Tibial nerve (tissue), 4 donors: ENCODE measurements at regions not wholly inside any gene's neighbourhood (a gene's known extent, or its start where the extent isn't known, plus 50 kb on each side); places are given as distances from the start of the nearest gene placed in this dataset.

Source experiments
- DNase-seq, 2 donors: peaks; one replicate each; pipeline ENCODE4 v3.0.0-alpha.2; 2019; ENCODE audit warnings: low spot score in 2 of 2
- H3K27ac ChIP-seq, 4 donors: fragments of 200-600 bp; sonication (generic) in 3 of 4; one replicate each; pipeline ENCODE4 v1.5.1; 2017 to 2019; ENCODE audit warnings: mild to moderate bottlenecking in 1 of 4
- H3K27me3 ChIP-seq, 2 donors: fragments of 200-600 bp; sonication (generic) in 1 of 2; one replicate each; pipeline versions ENCODE4 v1.5.1 to v1.6.0; 2017 to 2019
- H3K36me3 ChIP-seq, 3 donors: fragments of 200-600 bp; sonication (generic); one replicate each; pipeline ENCODE4 v1.5.1; 2018 to 2019
- H3K4me1 ChIP-seq, 4 donors: fragments of 200-600 bp; sonication (generic) in 3 of 4; one replicate each; pipeline ENCODE4 v1.5.1; 2017 to 2019
- H3K4me3 ChIP-seq, 4 donors: fragments of 200-600 bp; sonication (generic) in 3 of 4; one replicate each; pipeline ENCODE4 v1.5.1; 2017 to 2019; ENCODE audit warnings: mild to moderate bottlenecking in 1 of 4, moderate library complexity in 1 of 4
- H3K9me3 ChIP-seq, 4 donors: fragments of 200-600 bp; sonication (generic) in 3 of 4; one replicate each; pipeline ENCODE4 v1.5.1; 2017 to 2019
- EP300 ChIP-seq, 2 donors: sonication (generic); formaldehyde crosslinking; IDR thresholded peaks; one replicate each; pipeline ENCODE4 v1.6.1; 2017; ENCODE audit warnings: antibody characterized with exemption in 2 of 2, mild to moderate bottlenecking in 1 of 2
- POLR2A ChIP-seq, 2 donors: fragments of 450-650 bp; IDR thresholded peaks; one replicate each; pipeline ENCODE4 v1.6.1; 2017; ENCODE audit warnings: antibody characterized with exemption in 2 of 2, mild to moderate bottlenecking in 2 of 2, moderate library complexity in 2 of 2
- WGBS, 2 donors: methylation state at CpG; one replicate each; pipeline ENCODE4 v1.1.5; 2018; 5-methylcytosine and 5-hydroxymethylcytosine counted together
- TF ChIP-seq, protein P1 (sequence below), 5 experiments: fragments of 200-600 bp in 3 of 5; fragments of 450-650 bp in 2 of 5; sonication (generic) in 3 of 5; IDR thresholded peaks; one replicate each; pipeline ENCODE4 v1.5.1; 2016 to 2019; ENCODE audit warnings: antibody characterized with exemption in 5 of 5, mild to moderate bottlenecking in 3 of 5, moderate library complexity in 2 of 5

DNA sequence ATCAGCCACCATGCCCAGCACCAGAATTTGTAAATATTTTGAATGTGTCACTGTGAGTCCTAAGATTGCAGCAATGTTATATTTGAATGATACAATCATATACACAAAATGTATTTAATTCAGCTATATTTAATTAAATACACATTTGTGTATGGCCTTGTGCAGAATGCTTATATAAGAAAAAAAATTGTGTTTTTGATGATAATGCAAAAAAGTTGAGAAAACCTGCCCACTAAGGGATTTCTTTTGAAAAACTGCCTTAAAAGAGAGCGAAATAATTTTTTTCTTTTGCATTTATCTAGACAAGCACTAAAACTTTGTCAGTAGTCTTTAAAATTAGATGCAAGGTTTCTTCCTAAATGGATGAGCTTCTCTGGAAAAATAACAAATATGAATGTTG lies 68.1 kb upstream of the OTUD4 start:
- H3K4me1 ChIP-seq: peaks cover 0 to 4% (median 0%) of the 10 kb centered on the region in 4 donors
- H3K36me3 ChIP-seq: no peaks in the 10 kb centered on the region
- H3K27me3 ChIP-seq: no peaks in the 10 kb centered on the region
- H3K9me3 ChIP-seq: no peaks in the 10 kb centered on the region
- WGBS, 2 donors: 83% methylated on average over 1 of the region's 1 CpG
- TF ChIP-seq EP300 (IDR thresholded peaks at IDR 0.05) (no peak), POLR2A (IDR thresholded peaks at IDR 0.05) (no peak)
- H3K4me3 ChIP-seq: no peak overlapping the region
- no peak for DNase-seq
- no peak overlapping the region for H3K27ac ChIP-seq

DNA sequence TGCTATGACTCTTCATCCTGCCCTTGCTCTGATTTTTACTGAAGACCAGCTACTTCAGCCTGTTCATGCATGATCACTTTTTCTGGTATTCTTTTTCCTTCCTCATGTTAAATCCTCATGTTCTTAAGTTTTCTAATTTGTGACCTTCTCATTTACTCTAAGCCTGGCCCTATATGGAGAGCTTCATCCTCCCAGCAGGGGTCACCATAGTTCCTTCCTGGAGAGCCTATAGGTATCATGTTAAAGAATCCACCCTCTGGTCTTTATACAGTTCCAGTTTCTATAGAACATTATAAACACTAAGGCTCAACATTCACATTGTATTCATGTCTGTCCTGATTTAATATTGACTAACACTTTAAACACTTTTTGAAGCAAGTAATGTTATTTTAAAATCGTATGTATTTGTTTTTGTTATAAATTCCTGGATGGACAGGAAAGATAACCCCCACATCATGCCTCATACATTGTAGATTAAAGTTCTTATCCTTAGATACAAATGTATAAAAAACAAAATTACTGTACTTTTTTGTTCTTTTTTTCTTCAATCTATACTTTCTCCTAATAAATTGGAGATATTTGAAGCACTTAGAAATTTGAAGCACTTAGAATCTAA lies 53.8 kb upstream of the OTUD4 start:
- no peaks in the 10 kb centered on the region for H3K36me3 ChIP-seq
- 29 to 31% methylated on average over 1 of the region's 1 CpG for WGBS, 2 donors
- no peak overlapping the region for H3K27ac ChIP-seq
- peaks cover 0 to 6% (median 0%) of the 10 kb centered on the region in 4 donors for H3K9me3 ChIP-seq
- no peaks in the 10 kb centered on the region for H3K27me3 ChIP-seq
- no peaks in the 10 kb centered on the region for H3K4me1 ChIP-seq
- peak in 1 of 2 donors; percentile 34 for DNase-seq
- no peak overlapping the region for H3K4me3 ChIP-seq
- TF ChIP-seq, protein P1, sequence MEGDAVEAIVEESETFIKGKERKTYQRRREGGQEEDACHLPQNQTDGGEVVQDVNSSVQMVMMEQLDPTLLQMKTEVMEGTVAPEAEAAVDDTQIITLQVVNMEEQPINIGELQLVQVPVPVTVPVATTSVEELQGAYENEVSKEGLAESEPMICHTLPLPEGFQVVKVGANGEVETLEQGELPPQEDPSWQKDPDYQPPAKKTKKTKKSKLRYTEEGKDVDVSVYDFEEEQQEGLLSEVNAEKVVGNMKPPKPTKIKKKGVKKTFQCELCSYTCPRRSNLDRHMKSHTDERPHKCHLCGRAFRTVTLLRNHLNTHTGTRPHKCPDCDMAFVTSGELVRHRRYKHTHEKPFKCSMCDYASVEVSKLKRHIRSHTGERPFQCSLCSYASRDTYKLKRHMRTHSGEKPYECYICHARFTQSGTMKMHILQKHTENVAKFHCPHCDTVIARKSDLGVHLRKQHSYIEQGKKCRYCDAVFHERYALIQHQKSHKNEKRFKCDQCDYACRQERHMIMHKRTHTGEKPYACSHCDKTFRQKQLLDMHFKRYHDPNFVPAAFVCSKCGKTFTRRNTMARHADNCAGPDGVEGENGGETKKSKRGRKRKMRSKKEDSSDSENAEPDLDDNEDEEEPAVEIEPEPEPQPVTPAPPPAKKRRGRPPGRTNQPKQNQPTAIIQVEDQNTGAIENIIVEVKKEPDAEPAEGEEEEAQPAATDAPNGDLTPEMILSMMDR (IDR thresholded peaks at IDR 0.05): peak; percentile 44 to 65 (median 54)
- TF ChIP-seq EP300 (IDR thresholded peaks at IDR 0.05) (no peak), POLR2A (IDR thresholded peaks at IDR 0.05) (no peak)

DNA sequence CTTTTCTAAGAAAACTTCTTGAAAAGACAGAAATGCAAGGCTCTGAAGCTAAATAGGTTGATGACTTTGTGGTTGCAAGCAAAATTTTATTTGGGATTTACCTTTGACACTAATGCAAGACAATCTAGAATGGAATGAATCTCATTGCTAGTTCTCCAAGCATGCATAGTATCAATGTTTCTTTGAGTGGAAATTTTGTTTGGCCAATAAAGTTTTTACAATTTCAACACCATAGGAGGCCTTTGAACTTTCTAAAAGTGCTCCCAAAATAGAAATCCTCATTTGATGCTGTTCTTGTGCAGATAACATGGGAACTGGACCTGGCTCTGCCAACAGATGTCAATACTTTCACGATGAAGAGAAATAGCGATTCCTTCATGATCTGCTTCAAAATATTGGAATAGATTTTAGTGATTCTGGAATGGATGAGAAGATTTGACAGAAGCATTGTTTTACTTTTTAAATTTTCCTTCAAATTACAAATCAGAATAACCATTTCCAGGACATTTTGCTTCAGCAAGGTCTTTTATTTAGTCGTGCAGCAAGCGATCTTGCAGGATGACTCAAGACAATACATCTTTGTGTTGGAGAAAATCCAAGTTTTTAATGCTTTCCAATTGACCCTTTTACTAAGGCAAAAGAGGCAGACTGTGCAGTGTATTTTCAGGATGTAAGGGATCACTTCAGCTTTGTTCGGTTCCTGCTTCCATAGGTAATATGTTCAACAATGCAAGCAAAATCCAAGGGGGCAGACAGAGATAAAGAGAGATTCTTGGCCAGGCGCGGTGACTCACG lies 51.7 kb upstream of the OTUD4 start:
- Histone ChIP-seq H3K9me3 (peaks cover 0 to 3% (median 0%) of the 10 kb centered on the region in 4 donors), H3K4me3 (no peak overlapping the region), H3K27me3 (no peaks in the 10 kb centered on the region), H3K36me3 (no peaks in the 10 kb centered on the region), H3K4me1 (no peaks in the 10 kb centered on the region), H3K27ac (no peak overlapping the region)
- no peak for TF ChIP-seq EP300 (IDR thresholded peaks at IDR 0.05)
- no peak for TF ChIP-seq POLR2A (IDR thresholded peaks at IDR 0.05)
- TF ChIP-seq, protein P1 (IDR thresholded peaks at IDR 0.05): no peak
- WGBS, 2 donors: 63 to 65% methylated on average over 8 of the region's 8 CpGs
- no peak for DNase-seq

DNA sequence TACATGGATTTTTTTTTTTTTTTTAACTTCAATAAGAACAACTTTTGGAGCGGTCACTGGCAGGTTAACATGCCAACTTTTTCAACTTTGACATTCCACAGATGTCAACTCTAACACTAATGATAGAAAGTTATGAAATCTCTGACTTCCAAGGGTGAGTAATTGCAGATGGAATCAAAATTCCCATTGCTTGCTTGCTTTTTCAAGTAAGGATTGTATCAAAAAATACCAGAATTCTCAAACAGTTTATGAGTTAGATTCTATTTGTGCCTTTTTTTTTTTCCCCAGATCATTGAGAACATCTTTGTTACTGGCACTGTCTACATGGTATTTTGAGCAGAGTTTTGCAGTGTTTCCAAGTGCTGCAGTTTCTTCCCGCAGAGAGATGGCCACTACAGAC lies 50.3 kb upstream of the OTUD4 start:
- no peak overlapping the region for H3K27ac ChIP-seq
- H3K9me3 ChIP-seq: peaks cover 0 to 3% (median 0%) of the 10 kb centered on the region in 4 donors
- no peak overlapping the region for H3K4me3 ChIP-seq
- no peaks in the 10 kb centered on the region for H3K36me3 ChIP-seq
- no peak for DNase-seq
- H3K27me3 ChIP-seq: no peaks in the 10 kb centered on the region
- TF ChIP-seq, protein P1 (IDR thresholded peaks at IDR 0.05): no peak
- TF ChIP-seq POLR2A (IDR thresholded peaks at IDR 0.05): no peak
- peak in 1 of 2 donors; percentile 13 for TF ChIP-seq EP300 (IDR thresholded peaks at IDR 0.05)
- H3K4me1 ChIP-seq: no peaks in the 10 kb centered on the region
- WGBS, 2 donors: 40 to 47% methylated on average over 2 of the region's 2 CpGs
